ENCODE measurements at regions not wholly inside any gene's neighbourhood (a gene's known extent, or its start where the extent isn't known, plus 50 kb on each side); places are given as distances from the start of the nearest gene placed in this dataset.

- DNase-seq (ENCODE audit: low spot score): no peak
- no peak for ATAC-seq
- no peaks in the 10 kb centered on the region; the same call in 1 of the 2 replicates for H3K9me3 Mint-ChIP-seq
- POLR2A ChIA-PET: no interaction called here
- H3K27me3 Mint-ChIP-seq (ENCODE audit: low read depth): no peaks in the 10 kb centered on the region
- CTCF ChIA-PET: no interaction called here
- no peaks in the 10 kb centered on the region for H3K36me3 Mint-ChIP-seq
- no peak overlapping the region for H3K4me3 Mint-ChIP-seq
- H3K27ac Mint-ChIP-seq: no peak overlapping the region
- no peaks in the 10 kb centered on the region for H3K4me1 Mint-ChIP-seq
- TF ChIP-seq ZNF121 (CRISPR knock-in tag; IDR thresholded peaks at IDR 0.05) (no peak), SOX15 (CRISPR knock-in tag; IDR thresholded peaks at IDR 0.05) (no peak), IRF1 (CRISPR knock-in tag; IDR thresholded peaks at IDR 0.05) (no peak), PRRX2 (CRISPR knock-in tag; IDR thresholded peaks at IDR 0.05) (no peak), AFF4 (CRISPR knock-in tag; IDR thresholded peaks at IDR 0.05; ENCODE audit: borderline replicate concordance) (no peak), TEAD1 (CRISPR knock-in tag; IDR thresholded peaks at IDR 0.05) (no peak), CREB1 (CRISPR knock-in tag; IDR thresholded peaks at IDR 0.05) (no peak), TP53 (CRISPR knock-in tag; IDR thresholded peaks at IDR 0.05) (no peak), ZNF423 (CRISPR knock-in tag; IDR thresholded peaks at IDR 0.05) (no peak)
Measured at GRCh38 chr20:11145616-11146015, 471.8 kb upstream of the JAG1 start.

- 0 out of 2 replicates have a peak, but pooled peaks cover 3% of the 10 kb centered on the region for H3K9me3 Mint-ChIP-seq
- TF ChIP-seq ZNF263 (CRISPR knock-in tag; IDR thresholded peaks at IDR 0.05; ENCODE audit: low read depth) (no peak), JAZF1 (CRISPR knock-in tag; IDR thresholded peaks at IDR 0.05) (no peak), ZNF671 (CRISPR knock-in tag; IDR thresholded peaks at IDR 0.05) (no peak), E2F1 (CRISPR knock-in tag; IDR thresholded peaks at IDR 0.05) (no peak), SOX15 (CRISPR knock-in tag; IDR thresholded peaks at IDR 0.05) (no peak)
- TF ChIP-seq, protein P1, sequence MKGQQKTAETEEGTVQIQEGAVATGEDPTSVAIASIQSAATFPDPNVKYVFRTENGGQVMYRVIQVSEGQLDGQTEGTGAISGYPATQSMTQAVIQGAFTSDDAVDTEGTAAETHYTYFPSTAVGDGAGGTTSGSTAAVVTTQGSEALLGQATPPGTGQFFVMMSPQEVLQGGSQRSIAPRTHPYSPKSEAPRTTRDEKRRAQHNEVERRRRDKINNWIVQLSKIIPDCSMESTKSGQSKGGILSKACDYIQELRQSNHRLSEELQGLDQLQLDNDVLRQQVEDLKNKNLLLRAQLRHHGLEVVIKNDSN (CRISPR knock-in tag; IDR thresholded peaks at IDR 0.05): no peak
- no peak overlapping the region for H3K27ac Mint-ChIP-seq
- ChIA-PET CTCF (no interaction called here), POLR2A (no interaction called here)
- no peaks in the 10 kb centered on the region for H3K36me3 Mint-ChIP-seq
- DNase-seq (ENCODE audit: low spot score) (no peak), ATAC-seq (no peak)
- no peak overlapping the region for H3K4me3 Mint-ChIP-seq
- no peaks in the 10 kb centered on the region for H3K27me3 Mint-ChIP-seq (ENCODE audit: low read depth)
- no peaks in the 10 kb centered on the region for H3K4me1 Mint-ChIP-seq
Measured at GRCh38 chr20:11153819-11154218, 480.0 kb upstream of the JAG1 start.

- POLR2A ChIA-PET: no interaction called here
- no peak for TF ChIP-seq RORB (CRISPR knock-in tag; IDR thresholded peaks at IDR 0.05)
- TF ChIP-seq ZNF671 (CRISPR knock-in tag; IDR thresholded peaks at IDR 0.05): no peak
- TF ChIP-seq, protein P2, sequence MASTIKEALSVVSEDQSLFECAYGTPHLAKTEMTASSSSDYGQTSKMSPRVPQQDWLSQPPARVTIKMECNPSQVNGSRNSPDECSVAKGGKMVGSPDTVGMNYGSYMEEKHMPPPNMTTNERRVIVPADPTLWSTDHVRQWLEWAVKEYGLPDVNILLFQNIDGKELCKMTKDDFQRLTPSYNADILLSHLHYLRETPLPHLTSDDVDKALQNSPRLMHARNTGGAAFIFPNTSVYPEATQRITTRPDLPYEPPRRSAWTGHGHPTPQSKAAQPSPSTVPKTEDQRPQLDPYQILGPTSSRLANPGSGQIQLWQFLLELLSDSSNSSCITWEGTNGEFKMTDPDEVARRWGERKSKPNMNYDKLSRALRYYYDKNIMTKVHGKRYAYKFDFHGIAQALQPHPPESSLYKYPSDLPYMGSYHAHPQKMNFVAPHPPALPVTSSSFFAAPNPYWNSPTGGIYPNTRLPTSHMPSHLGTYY (CRISPR knock-in tag; IDR thresholded peaks at IDR 0.05): no peak
- TF ChIP-seq ZBTB21 (CRISPR knock-in tag; IDR thresholded peaks at IDR 0.05; ENCODE audit: borderline replicate concordance): no peak
- TF ChIP-seq GTF2I (CRISPR knock-in tag; conservative IDR thresholded peaks at IDR 0.05): no peak
- DNase-seq (ENCODE audit: low spot score) (no peak), ATAC-seq (no peak)
- H3K36me3 Mint-ChIP-seq: no peaks in the 10 kb centered on the region
- H3K9me3 Mint-ChIP-seq: 0 out of 2 replicates have a peak, but pooled peaks cover 3% of the 10 kb centered on the region
- no peaks in the 10 kb centered on the region for H3K4me1 Mint-ChIP-seq
- CTCF ChIA-PET: no interaction called here
- no peak overlapping the region for H3K27ac Mint-ChIP-seq
- no peaks in the 10 kb centered on the region for H3K27me3 Mint-ChIP-seq (ENCODE audit: low read depth)
- no peak overlapping the region for H3K4me3 Mint-ChIP-seq
Measured at GRCh38 chr20:11155156-11155756, 481.5 kb upstream of the JAG1 start.
